K562 (cell line): ENCODE measurements at regions not wholly inside any gene's neighbourhood (a gene's known extent, or its start where the extent isn't known, plus 50 kb on each side); places are given as distances from the start of the nearest gene placed in this dataset.

Experiments used
- ATAC-seq: fragments of 200-7000 bp; cut with Tn5 transposase; 3 replicates; pipeline ENCODE4 v1.9.1; 2020; ENCODE audit warnings: moderate library complexity
- BruUV-seq: library from RNA; stranded (reverse); fragments of 400-500 nt; replicated peaks from 2 replicates; lab custom pipeline; 2021; lab: Mats Ljungman, UMichigan
- CTCF ChIA-PET: fragments of 300-600 bp; formaldehyde crosslinking; extraction: SDS; loops from one replicate; lab custom pipeline; 2021; ENCODE audit warnings: low intra/inter-chr PET ratio; lab: Yijun Ruan, JAX
- POLR2A ChIA-PET: fragments of 300-600, 350-650 bp; sonication (Branson Sonifier 250); formaldehyde crosslinking; extraction: SDS; loops from one replicate; lab custom pipeline; 2021; ENCODE audit warnings: antibody characterized with exemption, inconsistent platforms; lab: Yijun Ruan, JAX
- DNase-seq, 4 experiments: peaks; one replicate each; pipeline versions ENCODE4 v3.0.0 to v3.0.0-alpha.2; 2011 to 2018; ENCODE audit warnings: low spot score in 3 of 4, mixed read lengths in 3 of 4; ENCODE audit errors: extremely low read depth in 1 of 4
- FAIRE-seq: peaks from 2 replicates; lab custom pipeline; 2011; peaks lifted over from hg19 to GRCh38; lab: Jason Lieb, UNC
- H2AFZ ChIP-seq: 2 replicates; pipeline ENCODE4 v1.6.0; 2011; ENCODE audit warnings: low read depth, low read length, control low read depth, inconsistent platforms
- H3K27ac ChIP-seq: fragments of 200-600 bp; 3 replicates; pipeline ENCODE4 v1.8.0; 2011; ENCODE audit warnings: low read depth, mild to moderate bottlenecking, control low read depth, inconsistent platforms, low read length, moderate library complexity, mixed read lengths; ENCODE audit errors: extremely low read depth
- H3K27me3 ChIP-seq, 2 experiments: fragments of 300-600 bp in 1 of 2; 2 replicates in 1 of 2; 3 replicates in 1 of 2; pipeline versions ENCODE4 v1.6.0 to v1.8.0; 2011; ENCODE audit warnings: inconsistent platforms in 2 of 2, low read length in 2 of 2, mild to moderate bottlenecking in 1 of 2, mixed read lengths in 1 of 2, moderate library complexity in 1 of 2; ENCODE audit not compliant: control insufficient read depth in 2 of 2, insufficient read depth in 2 of 2
- H3K36me3 ChIP-seq: fragments of 300-600 bp; 3 replicates; pipeline ENCODE4 v1.8.0; 2011; ENCODE audit warnings: mild to moderate bottlenecking, low read length, inconsistent platforms; ENCODE audit not compliant: control insufficient read depth, insufficient read depth
- H3K4me1 ChIP-seq, 2 experiments: fragments of 200-600 bp in 1 of 2; replicated peaks in 1 of 2; 2 replicates in 1 of 2; 3 replicates in 1 of 2; pipeline versions ENCODE4 v1.5.1 to v1.8.0; 2011; ENCODE audit warnings: inconsistent platforms in 2 of 2, low read length in 2 of 2, mild to moderate bottlenecking in 1 of 2, mixed read lengths in 1 of 2, moderate library complexity in 1 of 2; ENCODE audit not compliant: control insufficient read depth in 2 of 2, insufficient read depth in 2 of 2
- H3K4me2 ChIP-seq: 2 replicates; pipeline ENCODE4 v1.6.1; 2011; ENCODE audit warnings: low read length, control low read depth, inconsistent platforms, mixed read lengths; ENCODE audit not compliant: insufficient read depth
- H3K4me3 ChIP-seq: fragments of 200-600 bp; sonication (generic), shearing (Covaris generic); 2 replicates; pipeline ENCODE4 v1.5.1; 2016; ENCODE audit warnings: control low read depth, inconsistent platforms
- H3K79me2 ChIP-seq: fragments of 200-600 bp; 3 replicates; pipeline ENCODE4 v1.8.0; 2011; ENCODE audit warnings: low read length, inconsistent platforms; ENCODE audit not compliant: control insufficient read depth, insufficient read depth
- H3K9ac ChIP-seq, 2 experiments: 2 replicates each; pipeline versions ENCODE4 v1.6.0 to v1.6.1; 2011; ENCODE audit warnings: low read depth in 2 of 2, low read length in 2 of 2, control low read depth in 1 of 2, inconsistent platforms in 1 of 2, mild to moderate bottlenecking in 1 of 2, mixed read lengths in 1 of 2; ENCODE audit not compliant: insufficient read depth in 1 of 2
- H3K9me1 ChIP-seq: one replicate; pipeline ENCODE4 v1.6.0; 2011; ENCODE audit warnings: inconsistent platforms, mild to moderate bottlenecking, low read length, moderate library complexity; ENCODE audit not compliant: control insufficient read depth, insufficient read depth
- H3K9me3 ChIP-seq: replicated peaks from 2 replicates; pipeline ENCODE4 v1.5.1; 2011; ENCODE audit warnings: low read depth, low read length, inconsistent platforms; ENCODE audit not compliant: control insufficient read depth, insufficient read depth
- H4K20me1 ChIP-seq: replicated peaks from 2 replicates; pipeline ENCODE4 v1.6.1; 2011; ENCODE audit warnings: low read length, inconsistent platforms, mixed read lengths; ENCODE audit not compliant: control insufficient read depth, insufficient read depth
- EP400 ChIP-seq: fragments of 450-650 bp; IDR thresholded peaks from 2 replicates; pipeline ENCODE4 v1.6.1; 2017; ENCODE audit warnings: antibody characterized with exemption, mild to moderate bottlenecking, moderate library complexity
- FOXA3 ChIP-seq, 2 experiments: fragments of 450-650 bp in 1 of 2; sonication (generic) in 1 of 2; formaldehyde crosslinking; IDR thresholded peaks in 1 of 2; conservative IDR thresholded peaks in 1 of 2; 2 replicates each; pipeline versions ENCODE4 v1.4.0 to v1.8.0; 2020 to 2022; ENCODE audit warnings: mild to moderate bottlenecking in 2 of 2, missing genetic modification reagents in 1 of 2
- KDM1A ChIP-seq, 2 experiments: fragments of 450-650 bp; IDR thresholded peaks; 2 replicates each; pipeline ENCODE4 v1.6.1; 2016; ENCODE audit warnings: mild to moderate bottlenecking in 2 of 2
- KLF16 ChIP-seq: IDR thresholded peaks from 2 replicates; pipeline ENCODE4 v1.6.1; 2016; ENCODE audit warnings: antibody characterized with exemption
- MBD2 ChIP-seq: sonication (generic); IDR thresholded peaks from 2 replicates; pipeline ENCODE4 v1.6.1; 2016; ENCODE audit warnings: low read depth, borderline replicate concordance
- POLR3G ChIP-seq: IDR thresholded peaks from 2 replicates; pipeline ENCODE4 v1.6.1; 2011; ENCODE audit not compliant: insufficient read length, insufficient replicate concordance; ENCODE audit errors: extremely low read depth
- PURB ChIP-seq: sonication (generic); formaldehyde crosslinking; IDR thresholded peaks from 2 replicates; pipeline ENCODE4 v1.9.0; 2021; ENCODE audit warnings: low read depth, mild to moderate bottlenecking, missing genetic modification reagents
- RBBP5 ChIP-seq: fragments of 200-600 bp; sonication (generic); IDR thresholded peaks from 2 replicates; pipeline ENCODE4 v1.6.1; 2012; ENCODE audit warnings: borderline replicate concordance, mild to moderate bottlenecking, low read length, control low read depth, inconsistent platforms; ENCODE audit not compliant: insufficient read depth, poor library complexity, severe bottlenecking
- SIN3A ChIP-seq, 2 experiments: fragments of 150-350 bp in 1 of 2; IDR thresholded peaks; 2 replicates each; pipeline ENCODE4 v1.6.1; 2011 to 2016; ENCODE audit warnings: borderline replicate concordance in 2 of 2, low read depth in 2 of 2, low read length in 2 of 2, mild to moderate bottlenecking in 2 of 2, moderate library complexity in 2 of 2; ENCODE audit not compliant: control insufficient read depth in 1 of 2
- ZNF253 ChIP-seq: fragments of 250-450 bp; sonication (Bioruptor Pico); conservative IDR thresholded peaks from 2 replicates; pipeline ENCODE4 v1.6.1; 2021; ENCODE audit warnings: mild to moderate bottlenecking
- ZNF3 ChIP-seq: fragments of 250-450 bp; sonication (Bioruptor Pico); IDR thresholded peaks from 2 replicates; pipeline ENCODE4 v1.5.0; 2021; ENCODE audit warnings: mild to moderate bottlenecking, moderate library complexity
- ZNF57 ChIP-seq: fragments of 450-650 bp; formaldehyde crosslinking; IDR thresholded peaks from 2 replicates; pipeline ENCODE4 v1.4.0; 2020; ENCODE audit warnings: mild to moderate bottlenecking, moderate library complexity
- WGBS: fragments of 100-300 bp; shearing (Covaris generic); methylation state at CpG from one replicate; pipeline ENCODE4 v1.1.6; 2016; ENCODE audit warnings: low coverage, mixed read lengths; ENCODE audit not compliant: insufficient coverage; ENCODE audit errors: missing lambda C conversion rate; 5-methylcytosine and 5-hydroxymethylcytosine counted together
- in situ Hi-C: fragments of 300-500 bp; cut with MboI; formaldehyde crosslinking; loops from 4 replicates; pipeline ENCODE4 v1.15.0; 2018; ENCODE audit warnings: inconsistent platforms, mixed read lengths
- intact Hi-C: fragments of 100-400 bp; cut with micrococcal nuclease; formaldehyde crosslinking; loops from 2 replicates; pipeline ENCODE4 v1.14.2; 2022

GRCh38 chr5:167565189-167565954 lies 726.1 kb upstream of the WWC1 start (continued):
- TF ChIP-seq EP400 (no peak), KLF16 (no peak), MBD2 (no peak)

GRCh38 chr5:167570431-167570830 lies 721.0 kb upstream of the WWC1 start:
- H3K9ac ChIP-seq = no peak overlapping the region
- H3K9me1 ChIP-seq = no peaks in the 10 kb centered on the region
- no peak for DNase-seq
- no peaks in the 10 kb centered on the region for H3K9me3 ChIP-seq
- BruUV-seq = no TSS peak
- no peaks in the 10 kb centered on the region for H3K4me1 ChIP-seq
- H2AFZ ChIP-seq = no peak overlapping the region
- H3K79me2 ChIP-seq = no peaks in the 10 kb centered on the region
- ChIA-PET POLR2A (no interaction called here), CTCF (no interaction called here)
- H4K20me1 ChIP-seq = no peaks in the 10 kb centered on the region
- no peak overlapping the region for H3K27ac ChIP-seq
- no peak overlapping the region for H3K4me3 ChIP-seq
- no peaks in the 10 kb centered on the region for H3K27me3 ChIP-seq
- FAIRE-seq = no peak
- no peaks in the 10 kb centered on the region for H3K36me3 ChIP-seq
- in situ Hi-C loops (no loop called here), intact Hi-C loops (no loop called here)
- H3K4me2 ChIP-seq = no peak overlapping the region
- ATAC-seq = no peak
- 4% methylated on average over 5 of the region's 5 CpGs for WGBS
- TF ChIP-seq FOXA3 (CRISPR knock-in tag; conservative IDR thresholded peaks at IDR 0.05 in 1 of 2, IDR thresholded peaks at IDR 0.05 in 1 of 2) = no peak
- no peak for TF ChIP-seq KDM1A (IDR thresholded peaks at IDR 0.05)
- TF ChIP-seq ZNF253 (CRISPR knock-in tag) = no peak
- no peak for TF ChIP-seq POLR3G
- TF ChIP-seq SIN3A (IDR thresholded peaks at IDR 0.05; ENCODE audit: borderline replicate concordance in 2 of 2, control insufficient read depth in 1 of 2, low read depth in 2 of 2, low read length in 2 of 2) = no peak
- no peak for TF ChIP-seq RBBP5
- TF ChIP-seq PURB (CRISPR knock-in tag) = no peak
- TF ChIP-seq ZNF57 (CRISPR knock-in tag) = no peak
- TF ChIP-seq ZNF3 = no peak
